H1 (cell line): ENCODE measurements at regions not wholly inside any gene's neighbourhood (a gene's known extent, or its start where the extent isn't known, plus 50 kb on each side); places are given as distances from the start of the nearest gene placed in this dataset.

ENCODE experiments used
- CTCF ChIA-PET: fragments of 300-600 bp; sonication (Branson Sonifier 250); formaldehyde crosslinking; loops from one replicate; lab custom pipeline; 2021; ENCODE audit not compliant: partially characterized antibody; lab: Charles Lee
- POLR2A ChIA-PET: fragments of 300-600 bp; sonication (Branson Sonifier 250); formaldehyde crosslinking; loops from one replicate; lab custom pipeline; 2021; ENCODE audit warnings: inconsistent platforms; ENCODE audit not compliant: partially characterized antibody; lab: Charles Lee
- DNase-seq, 2 experiments: peaks; one replicate each; pipeline versions ENCODE4 v3.0.0 to v3.0.0-alpha.2; 2010 to 2022; ENCODE audit warnings: low spot score in 2 of 2, low read depth in 1 of 2, mixed read lengths in 1 of 2
- FAIRE-seq: peaks from 2 replicates; lab custom pipeline; 2011; peaks lifted over from hg19 to GRCh38; lab: Jason Lieb, UNC
- H2AFZ ChIP-seq: 2 replicates; pipeline ENCODE4 v1.8.1; 2012; ENCODE audit warnings: low read length, inconsistent platforms
- H2AK5ac ChIP-seq: 2 replicates; pipeline ENCODE4 v1.6.1; 2013; ENCODE audit warnings: low read depth, low read length
- H2BK120ac ChIP-seq: replicated peaks from 2 replicates; pipeline ENCODE3; 2013; ENCODE audit warnings: low read depth, low read length, inconsistent platforms
- H2BK12ac ChIP-seq: 2 replicates; pipeline ENCODE4 v1.6.1; 2013; ENCODE audit warnings: low read depth, low read length
- H2BK15ac ChIP-seq: 2 replicates; pipeline ENCODE4 v1.6.1; 2013; ENCODE audit warnings: low read length
- H2BK20ac ChIP-seq: 2 replicates; pipeline ENCODE4 v1.6.1; 2013; ENCODE audit warnings: low read length
- H2BK5ac ChIP-seq: 2 replicates; pipeline ENCODE4 v1.6.1; 2013; ENCODE audit warnings: low read depth, low read length
- H3K14ac ChIP-seq: 2 replicates; pipeline ENCODE4 v1.6.1; 2013; ENCODE audit warnings: inconsistent platforms; ENCODE audit not compliant: insufficient read length
- H3K18ac ChIP-seq: 2 replicates; pipeline ENCODE4 v1.6.1; 2013; ENCODE audit warnings: low read length; ENCODE audit errors: extremely low read depth
- H3K23ac ChIP-seq: 2 replicates; pipeline ENCODE4 v1.6.1; 2013; ENCODE audit warnings: inconsistent platforms; ENCODE audit not compliant: insufficient read length
- H3K23me2 ChIP-seq: 2 replicates; pipeline ENCODE4 v1.6.1; 2013; ENCODE audit warnings: low read depth, low read length
- H3K27ac ChIP-seq: 2 replicates; pipeline ENCODE4 v1.6.1; 2011; ENCODE audit warnings: low read depth, low read length, inconsistent platforms
- H3K27me3 ChIP-seq, 4 experiments: replicated peaks in 1 of 4; 1 replicate in 1 of 4; 2 replicates in 3 of 4; pipeline versions ENCODE4 v1.6.1 to v1.8.1; 2011 to 2013; ENCODE audit warnings: low read length in 3 of 4, mild to moderate bottlenecking in 3 of 4, inconsistent platforms in 2 of 4, mixed read lengths in 2 of 4, moderate library complexity in 1 of 4; ENCODE audit not compliant: control insufficient read depth in 3 of 4, insufficient read depth in 3 of 4; ENCODE audit errors: extremely low read depth in 1 of 4
- H3K36me3 ChIP-seq, 4 experiments: 2 replicates each; pipeline versions ENCODE4 v1.6.1 to v1.8.1; 2011 to 2013; ENCODE audit warnings: mild to moderate bottlenecking in 4 of 4, low read length in 3 of 4, moderate library complexity in 2 of 4, control low read depth in 1 of 4, inconsistent platforms in 1 of 4; ENCODE audit not compliant: insufficient read depth in 4 of 4, control insufficient read depth in 2 of 4
- H3K4ac ChIP-seq: replicated peaks from 2 replicates; pipeline ENCODE3; 2013; ENCODE audit warnings: low read length, low read depth, mixed read lengths, inconsistent platforms; ENCODE audit not compliant: insufficient read length
- H3K4me1 ChIP-seq, 4 experiments: replicated peaks in 1 of 4; 1 replicate in 1 of 4; 2 replicates in 3 of 4; pipeline versions ENCODE4 v1.6.1 to v1.8.1; 2011 to 2013; ENCODE audit warnings: low read length in 3 of 4, inconsistent platforms in 2 of 4, mixed read lengths in 1 of 4; ENCODE audit not compliant: insufficient read depth in 4 of 4, control insufficient read depth in 3 of 4
- H3K4me2 ChIP-seq, 2 experiments: 2 replicates each; pipeline versions ENCODE4 v1.6.1 to v1.8.1; 2011 to 2013; ENCODE audit warnings: low read depth in 2 of 2, low read length in 2 of 2, control low read depth in 1 of 2, inconsistent platforms in 1 of 2, mild to moderate bottlenecking in 1 of 2; ENCODE audit not compliant: insufficient read depth in 1 of 2
- H3K4me3 ChIP-seq, 4 experiments: fragments of 200-600, 300-600 bp in 1 of 4; sonication (generic), shearing (Covaris generic), sonication (Bioruptor Twin) in 1 of 4; 2 replicates each; pipeline versions ENCODE4 v1.5.1 to v1.8.1; 2011 to 2016; ENCODE audit warnings: low read length in 4 of 4, low read depth in 3 of 4, control low read depth in 2 of 4, inconsistent platforms in 2 of 4, mild to moderate bottlenecking in 2 of 4, mixed read lengths in 1 of 4, moderate library complexity in 1 of 4; ENCODE audit not compliant: insufficient read depth in 2 of 4; ENCODE audit errors: extremely low read depth in 1 of 4
- H3K56ac ChIP-seq: replicated peaks from 2 replicates; pipeline ENCODE3; 2013; ENCODE audit warnings: low read depth, mild to moderate bottlenecking, mixed read lengths, low read length, inconsistent platforms; ENCODE audit not compliant: insufficient read length
- H3K79me1 ChIP-seq: 2 replicates; pipeline ENCODE4 v1.6.1; 2013; ENCODE audit warnings: low read depth, low read length, control low read depth
- H3K79me2 ChIP-seq, 2 experiments: 2 replicates each; pipeline versions ENCODE4 v1.6.1 to v1.8.1; 2012 to 2013; ENCODE audit warnings: low read length in 2 of 2, mild to moderate bottlenecking in 2 of 2, inconsistent platforms in 1 of 2; ENCODE audit not compliant: insufficient read depth in 2 of 2, control insufficient read depth in 1 of 2
- H3K9ac ChIP-seq, 4 experiments: replicated peaks in 1 of 4; 1 replicate in 1 of 4; 2 replicates in 3 of 4; pipeline versions ENCODE4 v1.6.1 to v1.8.1; 2011 to 2013; ENCODE audit warnings: low read depth in 3 of 4, low read length in 3 of 4, control low read depth in 2 of 4, mild to moderate bottlenecking in 2 of 4, moderate library complexity in 2 of 4, inconsistent platforms in 1 of 4; ENCODE audit errors: extremely low read depth in 1 of 4
- H3K9me3 ChIP-seq, 2 experiments: 2 replicates each; pipeline versions ENCODE4 v1.6.1 to v1.8.1; 2012 to 2013; ENCODE audit warnings: mild to moderate bottlenecking in 2 of 2, moderate library complexity in 2 of 2, control low read depth in 1 of 2, inconsistent platforms in 1 of 2, low read depth in 1 of 2, low read length in 1 of 2, mixed read lengths in 1 of 2; ENCODE audit not compliant: insufficient read depth in 2 of 2
- H4K20me1 ChIP-seq, 2 experiments: replicated peaks in 1 of 2; 2 replicates each; pipeline versions ENCODE3 to v1.8.1; 2011 to 2013; ENCODE audit warnings: inconsistent platforms in 2 of 2, low read length in 2 of 2, mild to moderate bottlenecking in 1 of 2; ENCODE audit not compliant: insufficient read depth in 2 of 2, control insufficient read depth in 1 of 2
- H4K5ac ChIP-seq: 2 replicates; pipeline ENCODE4 v1.6.1; 2013; ENCODE audit warnings: low read length, low read depth, mixed read lengths, inconsistent platforms; ENCODE audit not compliant: insufficient read length
- H4K8ac ChIP-seq: 2 replicates; pipeline ENCODE4 v1.8.0; 2013; ENCODE audit warnings: mild to moderate bottlenecking, moderate library complexity, low read length, inconsistent platforms; ENCODE audit not compliant: insufficient read depth; ENCODE audit errors: extremely low read depth
- H4K91ac ChIP-seq: replicated peaks from 2 replicates; pipeline ENCODE3; 2013; ENCODE audit warnings: low read length, mixed read lengths, inconsistent platforms; ENCODE audit not compliant: insufficient read length
- EP300 ChIP-seq, 2 experiments: IDR thresholded peaks; 1 replicate in 1 of 2; 2 replicates in 1 of 2; pipeline ENCODE4 v1.6.1; 2011 to 2012; ENCODE audit warnings: low read depth in 2 of 2, low read length in 2 of 2, mild to moderate bottlenecking in 2 of 2, borderline replicate concordance in 1 of 2, inconsistent platforms in 1 of 2, moderate library complexity in 1 of 2
- GABPA ChIP-seq: IDR thresholded peaks from 2 replicates; pipeline ENCODE4 v1.6.1; 2011; ENCODE audit warnings: mild to moderate bottlenecking, low read length, moderate library complexity, borderline replicate concordance; ENCODE audit not compliant: insufficient read depth
- KDM1A ChIP-seq: fragments of 200-600, 300-600 bp; sonication (generic); IDR thresholded peaks from 2 replicates; pipeline ENCODE4 v1.7.1; 2016; ENCODE audit warnings: mild to moderate bottlenecking, low read length, borderline replicate concordance
- RXRA ChIP-seq: IDR thresholded peaks from 2 replicates; pipeline ENCODE4 v1.6.1; 2011; ENCODE audit warnings: low read depth, mild to moderate bottlenecking, low read length, moderate library complexity; ENCODE audit not compliant: insufficient read depth
- SIX5 ChIP-seq: IDR thresholded peaks from 2 replicates; pipeline ENCODE4 v1.6.1; 2011; ENCODE audit warnings: mild to moderate bottlenecking, low read depth, low read length
- TAF1 ChIP-seq: IDR thresholded peaks from 2 replicates; pipeline ENCODE4 v1.6.1; 2011; ENCODE audit warnings: mild to moderate bottlenecking, low read depth, low read length
- WGBS, 2 experiments: shearing (Covaris generic) in 1 of 2; methylation state at CpG; one replicate each; pipeline versions ENCODE4 v1.1.6 to v1.1.7; 2013 to 2015; ENCODE audit warnings: low lambda C conversion rate in 2 of 2, mixed read lengths in 2 of 2, inconsistent platforms in 1 of 2, low coverage in 1 of 2, missing lambda C conversion rate in 1 of 2; ENCODE audit not compliant: insufficient replicate concordance in 2 of 2, insufficient coverage in 1 of 2, insufficient read length in 1 of 2; ENCODE audit errors: extremely low coverage in 1 of 2, missing lambda C conversion rate in 1 of 2; 5-methylcytosine and 5-hydroxymethylcytosine counted together

DNA sequence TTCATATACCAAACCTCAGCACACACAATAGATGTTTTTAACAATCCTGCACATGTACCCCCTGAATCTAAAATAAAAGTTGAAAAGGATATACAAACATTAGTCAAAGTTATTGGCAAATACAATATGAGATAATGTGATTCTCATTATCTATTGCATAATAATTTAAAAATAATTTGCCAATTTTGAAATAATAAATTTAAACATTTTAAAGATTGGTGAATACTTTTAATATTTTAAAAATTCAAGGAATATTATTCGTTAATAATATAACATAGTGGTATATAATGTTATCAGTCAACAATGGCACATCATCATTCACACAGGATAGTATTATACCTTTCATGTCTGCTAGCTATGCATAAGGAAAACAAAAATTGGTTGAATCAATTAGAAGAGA lies 207.0 kb upstream of the SP8 start:
- Histone ChIP-seq H2AFZ (no peak overlapping the region), H4K20me1 (no peaks in the 10 kb centered on the region)
- no peak for FAIRE-seq

More for the DNA sequence above, 207.0 kb upstream of the SP8 start:
- Histone ChIP-seq H3K36me3 (no peaks in the 10 kb centered on the region; a peak in 1 of 8 replicates), H3K23me2 (no peaks in the 10 kb centered on the region), H2BK5ac (no peak overlapping the region), H3K56ac (no peak overlapping the region), H3K27ac (no peak overlapping the region), H3K79me2 (no peaks in the 10 kb centered on the region), H3K9me3 (peaks cover 0 to 8% of the 10 kb centered on the region in 2 experiments; a peak in 2 of 4 replicates), H3K14ac (no peak overlapping the region), H2BK120ac (no peak overlapping the region), H3K23ac (no peak overlapping the region), H3K4me2 (no peak overlapping the region), H2BK20ac (no peak overlapping the region), H3K79me1 (no peaks in the 10 kb centered on the region), H4K8ac (no peak overlapping the region), H3K27me3 (no peaks in the 10 kb centered on the region), H4K91ac (no peak overlapping the region), H3K4me3 (no peak overlapping the region), H3K18ac (no peak overlapping the region), H4K5ac (no peak overlapping the region), H2AK5ac (no peak overlapping the region), H2BK12ac (no peak overlapping the region), H3K9ac (no peak overlapping the region), H3K4ac (no peak overlapping the region), H3K4me1 (0 out of 7 replicates have a peak, but pooled peaks cover 0 to under 1% (median 0%) of the 10 kb centered on the region in 4 experiments), H2BK15ac (no peak overlapping the region)
- POLR2A ChIA-PET = no interaction called here
- TF ChIP-seq RXRA = no peak
- no peak for TF ChIP-seq EP300 (IDR thresholded peaks at IDR 0.05; ENCODE audit: borderline replicate concordance in 1 of 2, low read depth in 2 of 2, low read length in 2 of 2)
- no peak for TF ChIP-seq KDM1A
- TF ChIP-seq TAF1 = no peak
- TF ChIP-seq SIX5 = no peak
- no peak for TF ChIP-seq GABPA
- 45% methylated on average over 1 of the region's 1 CpG; no CpG with 5 or more reads in 1 of the 2 experiments for WGBS, 2 experiments
- CTCF ChIA-PET = interaction anchor here (1.2 kb wide), 2 partner anchors 104 to 260 kb away, joined by 3 to 4 read pairs; no protein-coding TSS in a partner anchor
- DNase-seq = no peak
